ENCODE measurements at regions not wholly inside any gene's neighbourhood (a gene's known extent, or its start where the extent isn't known, plus 50 kb on each side); places are given as distances from the start of the nearest gene placed in this dataset.
"Not testable (repeated sequence)": the region's sequence is repeated elsewhere in the genome, so short reads cannot be mapped to it uniquely, and the experiment has no call there.

- no peak for DNase-seq
These were observed 274.4 kb upstream of the CXADR start for GRCh38 chr21:17238468-17238867.

DNA sequence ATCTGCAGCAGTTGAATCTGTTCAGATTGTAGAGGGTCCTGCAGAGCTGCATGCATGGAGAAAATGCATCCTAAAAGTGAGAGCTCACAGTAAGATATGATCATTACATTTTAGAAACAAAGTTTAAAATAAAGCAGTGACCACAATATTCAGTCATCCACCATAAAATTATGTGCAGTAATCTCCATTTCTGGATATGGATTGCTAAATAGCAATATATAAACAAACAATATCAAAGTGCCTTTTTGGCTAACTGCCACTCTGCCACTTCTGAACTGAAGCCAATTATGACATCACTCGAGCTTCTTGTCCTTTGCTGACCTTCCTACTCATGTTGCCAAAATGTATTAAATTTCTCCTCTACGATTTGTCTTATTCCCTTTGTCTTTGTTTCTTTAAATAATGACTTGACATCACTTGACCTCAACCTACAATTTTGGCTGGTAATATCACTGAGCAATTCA is 262.0 kb upstream of the CXADR start:
- no peak for DNase-seq

- no peak for DNase-seq
These were observed 255.1 kb upstream of the CXADR start for GRCh38 chr21:17257784-17258183.

GRCh38 chr21:17264182-17264581 is 248.7 kb upstream of the CXADR start:
- DNase-seq, result no peak

GRCh38 chr21:17269760-17270159 is 243.1 kb upstream of the CXADR start:
- no peak for DNase-seq

DNA sequence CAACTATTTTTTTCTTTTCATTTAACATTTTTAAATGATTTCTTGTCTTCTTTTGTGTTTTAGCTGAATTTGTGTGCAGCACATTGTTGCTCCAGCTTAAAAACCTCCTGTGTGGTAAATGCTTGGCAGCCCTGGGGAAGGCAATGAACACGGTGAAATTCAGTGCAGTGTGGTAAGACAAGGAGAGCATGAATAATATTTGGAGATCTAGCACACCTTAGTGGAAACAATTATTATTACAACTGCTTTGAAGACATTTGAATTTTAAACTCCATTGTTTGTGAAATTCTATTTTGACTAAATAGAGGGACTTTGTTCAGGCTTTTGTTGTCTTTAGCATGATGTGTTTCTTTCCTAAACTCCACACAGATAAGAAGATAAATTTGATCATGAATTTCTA is 242.6 kb upstream of the CXADR start:
- no peak for DNase-seq

- DNase-seq, result no peak
These were observed 233.2 kb upstream of the CXADR start for GRCh38 chr21:17279663-17280062.

GRCh38 chr21:17293016-17293562 is 219.8 kb upstream of the CXADR start:
- not testable (repeated sequence) for DNase-seq

GRCh38 chr21:17295997-17296396 is 216.8 kb upstream of the CXADR start:
- DNase-seq, result no peak

GRCh38 chr21:17299576-17299975 is 213.3 kb upstream of the CXADR start:
- DNase-seq, result not testable (repeated sequence)

GRCh38 chr21:17327715-17328114 is 185.1 kb upstream of the CXADR start:
- not testable (repeated sequence) for DNase-seq

GRCh38 chr21:17334484-17334883 is 178.4 kb upstream of the CXADR start:
- no peak for DNase-seq

DNA sequence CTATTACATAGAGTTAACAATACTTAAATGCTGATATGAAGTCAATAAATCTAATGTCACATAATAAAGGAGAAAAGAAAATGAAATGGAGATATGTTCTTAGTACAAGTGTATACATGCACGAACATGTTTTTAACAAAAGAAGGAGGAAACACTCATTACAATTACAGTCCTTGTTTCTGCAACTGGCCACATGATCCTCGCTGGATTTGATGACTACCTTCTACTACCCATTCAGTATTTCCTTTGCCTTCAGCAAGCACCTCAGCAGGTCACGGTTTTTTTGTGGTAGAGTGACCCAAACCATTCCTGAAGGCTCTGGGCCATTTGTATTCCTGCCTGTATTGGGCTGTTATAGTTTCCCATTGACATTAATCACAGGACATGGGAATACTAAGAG is 172.8 kb upstream of the CXADR start:
- no peak for DNase-seq

DNA sequence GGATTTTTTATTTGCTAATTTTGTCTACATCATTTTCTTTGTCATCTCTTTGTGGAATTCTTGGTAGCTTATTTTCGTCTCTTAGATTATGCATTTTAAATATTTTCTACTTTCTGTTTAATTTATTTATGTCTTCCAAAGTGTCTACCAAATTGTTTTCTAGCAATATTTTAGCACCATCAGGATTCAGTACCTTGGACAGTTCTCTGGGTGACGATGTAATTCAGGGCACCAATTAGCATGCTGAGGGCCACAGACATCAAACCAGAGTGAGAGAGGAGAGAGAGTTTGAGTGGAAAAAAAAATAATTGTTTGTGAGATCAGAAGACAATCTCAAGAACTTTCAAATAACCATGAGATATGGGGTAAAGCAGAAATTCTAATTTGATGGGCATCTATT is 169.8 kb upstream of the CXADR start:
- no peak for DNase-seq

GRCh38 chr21:17348357-17348756 is 164.5 kb upstream of the CXADR start:
- DNase-seq, result no peak

GRCh38 chr21:17348849-17349248 is 164.0 kb upstream of the CXADR start:
- no peak for DNase-seq

DNA sequence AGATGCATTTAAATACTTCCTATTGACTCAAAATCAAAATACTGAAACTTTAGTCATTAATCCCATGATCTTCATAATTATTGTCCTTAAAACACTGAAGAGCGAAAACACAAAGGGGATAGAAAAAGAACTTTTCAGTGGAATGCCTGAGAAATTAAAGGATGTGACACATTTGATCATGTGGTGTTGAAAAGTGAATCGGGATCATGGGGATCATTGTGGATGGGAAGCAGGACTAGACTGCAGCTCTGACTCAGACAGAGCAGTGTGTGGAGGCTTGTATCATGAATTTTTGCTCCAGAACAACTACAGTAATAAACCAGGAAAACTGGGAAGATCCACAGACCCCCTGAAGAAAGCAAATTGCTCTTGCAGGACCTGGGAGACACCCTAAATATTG is 161.1 kb upstream of the CXADR start:
- no peak for DNase-seq

DNA sequence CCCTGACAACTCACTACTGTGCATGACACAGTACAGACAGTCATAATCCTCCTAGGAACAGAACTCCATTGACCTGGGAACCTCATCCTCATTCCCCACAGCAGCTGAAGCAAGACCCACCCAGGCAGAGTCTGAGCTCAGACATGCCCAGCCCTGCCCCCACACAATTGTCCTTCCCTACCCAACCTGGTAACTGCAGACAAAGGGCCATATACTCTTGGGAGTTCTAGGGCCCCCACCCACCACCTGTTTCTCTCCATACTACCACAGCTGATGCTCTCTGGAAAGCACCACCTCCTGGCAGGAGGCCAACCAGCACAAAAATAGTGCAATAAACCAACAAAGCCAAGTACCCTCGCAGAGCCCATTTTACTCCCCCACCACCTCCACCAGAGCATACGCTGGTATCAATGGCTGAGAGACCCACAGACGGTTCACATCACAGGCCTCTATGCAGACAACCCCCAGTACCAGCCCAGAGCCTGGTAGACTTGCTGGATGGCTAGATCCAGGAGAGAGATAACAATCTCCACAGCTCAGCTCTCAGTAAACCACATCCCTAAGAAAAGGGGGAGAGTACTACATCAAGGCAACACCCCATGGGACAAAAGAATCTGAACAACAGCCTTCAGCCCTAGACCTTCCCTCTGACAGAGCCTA is 159.7 kb upstream of the CXADR start:
- DNase-seq, result no peak

- no peak for DNase-seq
These were observed 153.1 kb upstream of the CXADR start for GRCh38 chr21:17359781-17360180.

DNA sequence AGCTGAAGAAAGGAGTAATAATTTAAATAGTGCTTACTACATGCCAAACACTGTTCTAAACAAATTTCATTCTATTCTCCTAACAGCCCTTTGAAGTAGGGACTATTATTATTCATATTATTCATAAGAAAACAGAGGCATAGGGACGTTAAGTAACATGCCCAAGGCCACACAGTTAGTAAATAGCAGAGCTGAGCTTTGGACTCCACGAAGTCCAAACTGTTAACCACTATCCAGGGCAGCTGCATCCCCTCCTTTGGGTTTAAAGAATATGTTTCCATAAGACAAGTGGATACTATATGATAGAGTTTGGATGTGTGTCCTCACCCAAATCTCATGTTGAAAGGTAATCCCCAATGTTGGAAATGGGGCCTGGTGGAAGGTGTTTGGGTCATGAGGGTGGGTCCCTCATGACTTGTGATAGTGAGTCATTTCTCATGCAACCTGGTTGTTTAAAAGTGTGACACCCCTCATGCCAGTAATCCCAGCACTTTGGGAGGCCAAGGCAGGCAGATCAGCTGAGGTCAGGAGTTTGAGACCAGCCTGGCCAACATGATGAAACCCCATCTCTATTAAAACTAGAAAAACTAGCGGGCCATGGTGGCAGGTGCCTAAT is 144.0 kb upstream of the CXADR start:
- DNase-seq, result no peak

- no peak for DNase-seq
These were observed 142.6 kb upstream of the CXADR start for GRCh38 chr21:17370263-17370662.

- DNase-seq, result no peak
These were observed 141.9 kb upstream of the CXADR start for GRCh38 chr21:17370916-17371315.

DNA sequence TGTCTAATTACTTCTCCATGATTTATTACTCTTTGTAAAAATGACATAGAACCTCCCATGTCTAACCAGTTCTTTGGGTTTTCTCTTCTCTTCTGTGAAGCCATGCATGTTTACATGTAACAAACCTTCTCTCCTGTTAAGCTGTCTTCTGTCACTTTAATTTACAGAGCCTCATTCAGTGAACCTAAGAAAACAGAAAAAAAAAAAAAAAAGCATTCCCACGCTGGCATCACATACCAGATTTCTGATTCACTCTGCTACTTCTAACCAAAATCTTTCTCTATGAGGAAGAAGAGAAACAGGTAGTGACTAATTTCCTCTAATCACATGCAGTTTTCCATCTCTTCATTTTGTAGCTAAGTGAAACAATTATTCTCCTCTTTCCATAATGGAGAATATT is 141.4 kb upstream of the CXADR start:
- DNase-seq, result no peak

- DNase-seq, result no peak
These were observed 140.6 kb upstream of the CXADR start for GRCh38 chr21:17372200-17372599.

GRCh38 chr21:17386498-17386897 is 126.3 kb upstream of the CXADR start:
- no peak for DNase-seq

Data from CD4-positive, alpha-beta T cell treated with Interleukin-1 beta for 1 hour (primary cell).